ENCODE measurements at regions not wholly inside any gene's neighbourhood (a gene's known extent, or its start where the extent isn't known, plus 50 kb on each side); places are given as distances from the start of the nearest gene placed in this dataset.
A peak's percentile ranks its signal among the peaks of the same experiment; 100 is the strongest.

DNA sequence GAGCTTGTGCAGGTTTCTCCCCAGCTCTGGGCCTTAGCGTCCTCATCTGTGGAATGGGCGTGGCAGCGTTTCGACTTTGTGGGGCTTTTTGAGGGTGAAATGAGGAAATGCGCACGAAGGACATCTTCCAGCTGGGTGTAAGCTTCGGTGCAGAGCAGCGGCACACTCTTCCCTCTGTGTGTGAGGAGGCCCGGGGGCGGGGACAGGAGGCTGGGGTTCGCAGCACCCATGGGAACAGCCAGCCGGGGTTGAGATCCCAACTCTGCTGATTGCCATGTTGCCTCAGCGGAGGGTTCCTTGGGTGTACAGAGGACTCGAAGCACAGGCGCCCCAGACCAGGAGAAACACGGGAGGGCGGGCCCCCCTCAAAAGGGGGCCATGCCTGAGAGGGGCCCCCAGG is 265.6 kb downstream of the NSG2 start:
- no peaks in the 10 kb centered on the region for H3K9me3 ChIP-seq (ENCODE audit: control insufficient read depth, insufficient read depth, low read depth, low read length)
- ATAC-seq: no peak
- H3K4me1 ChIP-seq (ENCODE audit: control insufficient read depth, insufficient read depth, low read length): no peaks in the 10 kb centered on the region
- POLR2A ChIA-PET: no interaction called here
- no peak for DNase-seq (ENCODE audit: low read depth, low spot score)
- in situ Hi-C loops (cut with HindIII; ENCODE audit: low pct_unique_long_range_greater_than_20kb, low sequenced_read_pairs) (no loop called here), intact Hi-C loops (cut with micrococcal nuclease; ENCODE audit: unreplicated experiment) (loop anchor here (1.0 kb wide), 1 partner anchor 291 kb away; no protein-coding TSS in a partner anchor)
- BruUV-seq (replicated peaks): no TSS peak
- H3K4me3 ChIP-seq (ENCODE audit: low read depth in 2 of 2, low read length in 2 of 2): no peak overlapping the region
- no peaks in the 10 kb centered on the region for H3K36me3 ChIP-seq (ENCODE audit: control insufficient read depth, insufficient read depth, low read length)
- CTCF ChIA-PET: interaction anchor here (1.0 to 2.2 kb wide), 6 partner anchors 16 to 338 kb away, joined by 3 to 9 read pairs (median 4); partner anchors contain the start of gene NSG2
- no peak overlapping the region for H3K27ac ChIP-seq (ENCODE audit: low read length)
- H3K27me3 ChIP-seq (ENCODE audit: control insufficient read depth, insufficient read depth, low read length): peaks cover 7% of the 10 kb centered on the region; the same call in 1 of the 2 replicates
- TF ChIP-seq SIN3A (IDR thresholded peaks at IDR 0.05; ENCODE audit: borderline replicate concordance, insufficient read depth, low read depth, low read length) (no peak), POLR2AphosphoS5 (IDR thresholded peaks at IDR 0.05; ENCODE audit: low read depth, low read length) (no peak), TCF7L2 (IDR thresholded peaks at IDR 0.05; ENCODE audit: low read depth, low read length) (no peak), REST (IDR thresholded peaks at IDR 0.05; ENCODE audit: insufficient read depth in 1 of 2, low read depth in 2 of 2, low read length in 1 of 2) (no peak)
- TF ChIP-seq, protein P1, sequence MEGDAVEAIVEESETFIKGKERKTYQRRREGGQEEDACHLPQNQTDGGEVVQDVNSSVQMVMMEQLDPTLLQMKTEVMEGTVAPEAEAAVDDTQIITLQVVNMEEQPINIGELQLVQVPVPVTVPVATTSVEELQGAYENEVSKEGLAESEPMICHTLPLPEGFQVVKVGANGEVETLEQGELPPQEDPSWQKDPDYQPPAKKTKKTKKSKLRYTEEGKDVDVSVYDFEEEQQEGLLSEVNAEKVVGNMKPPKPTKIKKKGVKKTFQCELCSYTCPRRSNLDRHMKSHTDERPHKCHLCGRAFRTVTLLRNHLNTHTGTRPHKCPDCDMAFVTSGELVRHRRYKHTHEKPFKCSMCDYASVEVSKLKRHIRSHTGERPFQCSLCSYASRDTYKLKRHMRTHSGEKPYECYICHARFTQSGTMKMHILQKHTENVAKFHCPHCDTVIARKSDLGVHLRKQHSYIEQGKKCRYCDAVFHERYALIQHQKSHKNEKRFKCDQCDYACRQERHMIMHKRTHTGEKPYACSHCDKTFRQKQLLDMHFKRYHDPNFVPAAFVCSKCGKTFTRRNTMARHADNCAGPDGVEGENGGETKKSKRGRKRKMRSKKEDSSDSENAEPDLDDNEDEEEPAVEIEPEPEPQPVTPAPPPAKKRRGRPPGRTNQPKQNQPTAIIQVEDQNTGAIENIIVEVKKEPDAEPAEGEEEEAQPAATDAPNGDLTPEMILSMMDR (IDR thresholded peaks at IDR 0.05): no peak

DNA sequence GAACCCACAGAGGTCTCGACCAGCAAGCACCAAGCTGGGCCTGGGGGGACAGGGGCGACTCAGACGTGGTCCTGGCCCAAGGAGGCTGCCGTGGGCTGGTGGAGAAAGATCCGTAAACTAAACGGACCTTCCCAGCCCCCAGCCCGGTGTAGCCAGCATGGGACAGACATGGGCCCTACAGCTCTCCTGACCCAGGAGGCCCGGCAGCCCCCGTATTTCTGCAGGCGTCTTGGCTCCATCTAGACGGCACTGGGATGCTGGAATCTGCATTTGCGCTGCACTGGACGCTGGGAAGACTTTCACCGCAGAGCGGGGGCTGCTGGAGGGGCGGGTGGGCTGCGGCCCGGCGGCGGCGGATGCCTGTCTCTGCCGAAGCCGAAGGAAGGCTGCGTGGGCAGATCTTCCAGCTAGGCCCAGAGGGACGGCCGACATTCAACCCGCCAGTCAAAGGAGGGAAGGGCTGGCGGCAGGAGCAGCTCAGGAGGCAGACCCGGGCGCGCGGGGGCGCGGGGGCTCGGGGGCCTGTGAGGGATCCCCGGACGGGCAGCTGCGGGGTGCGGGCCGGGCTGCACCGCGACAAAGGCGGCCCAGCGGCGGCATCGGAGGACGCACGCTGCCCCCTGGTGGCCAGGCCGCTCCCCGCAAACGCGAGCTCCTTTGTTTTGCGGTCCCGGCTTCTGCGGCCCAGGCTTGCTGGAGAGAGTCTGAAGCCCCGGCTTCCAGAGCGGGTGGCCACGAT is 266.2 kb downstream of the NSG2 start:
- POLR2A ChIA-PET: no interaction called here
- Histone ChIP-seq H3K4me1 (ENCODE audit: control insufficient read depth, insufficient read depth, low read length) (no peaks in the 10 kb centered on the region), H3K4me3 (ENCODE audit: low read depth in 2 of 2, low read length in 2 of 2) (peak overlapping the region; percentile 29 to 33), H3K36me3 (ENCODE audit: control insufficient read depth, insufficient read depth, low read length) (no peaks in the 10 kb centered on the region), H3K27ac (ENCODE audit: low read length) (no peak overlapping the region), H3K27me3 (ENCODE audit: control insufficient read depth, insufficient read depth, low read length) (peaks cover 7% of the 10 kb centered on the region; the same call in 1 of the 2 replicates), H3K9me3 (ENCODE audit: control insufficient read depth, insufficient read depth, low read depth, low read length) (no peaks in the 10 kb centered on the region)
- in situ Hi-C loops (cut with HindIII; ENCODE audit: low pct_unique_long_range_greater_than_20kb, low sequenced_read_pairs): no loop called here
- peak; percentile 92 for ATAC-seq
- TF ChIP-seq POLR2AphosphoS5 (IDR thresholded peaks at IDR 0.05; ENCODE audit: low read depth, low read length) (no peak), REST (IDR thresholded peaks at IDR 0.05; ENCODE audit: insufficient read depth in 1 of 2, low read depth in 2 of 2, low read length in 1 of 2) (peak in 1 of 2 experiments; percentile 75; a peak in 2 of 4 replicates), SIN3A (IDR thresholded peaks at IDR 0.05; ENCODE audit: borderline replicate concordance, insufficient read depth, low read depth, low read length) (no peak), TCF7L2 (IDR thresholded peaks at IDR 0.05; ENCODE audit: low read depth, low read length) (no peak)
- TF ChIP-seq, protein P1 (IDR thresholded peaks at IDR 0.05): peak; percentile 95
- BruUV-seq (replicated peaks): no TSS peak
- DNase-seq (ENCODE audit: low read depth, low spot score): no peak
- CTCF ChIA-PET: interaction anchor here (0.6 to 2.2 kb wide), 13 partner anchors 13 to 693 kb away, joined by 3 to 9 read pairs (median 4); partner anchors contain the start of gene NSG2
- intact Hi-C loops (cut with micrococcal nuclease; ENCODE audit: unreplicated experiment): loop anchor here (1.0 to 2.0 kb wide), 2 partner anchors 267 to 291 kb away; partner anchors contain the start of gene NSG2

All from Panc1 (cell line).